Body of pancreas (tissue), 4 donors: ENCODE measurements at regions not wholly inside any gene's neighbourhood (a gene's known extent, or its start where the extent isn't known, plus 50 kb on each side); places are given as distances from the start of the nearest gene placed in this dataset.

ENCODE experiments used
- ATAC-seq: fragments of 150-250 bp; one replicate; pipeline ENCODE4 v1.9.1; 2016
- DNase-seq, 4 donors: peaks; one replicate each; pipeline ENCODE4 v3.0.0-alpha.2; 2019
- H3K27ac ChIP-seq, 4 donors: fragments of 200-600 bp; sonication (generic); 1 replicate in 3 of 4; 2 replicates in 1 of 4; pipeline versions ENCODE4 v1.5.1 to v1.6.1; 2016 to 2019; ENCODE audit warnings: mild to moderate bottlenecking in 1 of 4, mixed read lengths in 1 of 4, moderate library complexity in 1 of 4
- H3K27me3 ChIP-seq, 2 donors: fragments of 200-600 bp; sonication (generic); one replicate each; pipeline ENCODE4 v1.6.0; 2016; ENCODE audit warnings: mild to moderate bottlenecking in 1 of 2
- H3K36me3 ChIP-seq, 2 donors: fragments of 200-600 bp; sonication (generic); replicated peaks in 1 of 2; 2 replicates each; pipeline ENCODE4 v1.5.1; 2016; ENCODE audit warnings: low read depth in 2 of 2; ENCODE audit not compliant: insufficient read depth in 1 of 2
- H3K4me1 ChIP-seq: fragments of 200-600 bp; sonication (generic); one replicate; pipeline ENCODE4 v1.6.0; 2016
- H3K4me3 ChIP-seq, 2 donors: fragments of 200-600 bp; sonication (generic); 1 replicate in 1 of 2; 2 replicates in 1 of 2; pipeline ENCODE4 v1.5.1; 2016 to 2019
- H3K9me3 ChIP-seq, 3 donors: fragments of 200-600 bp; sonication (generic); 1 replicate in 2 of 3; 2 replicates in 1 of 3; pipeline ENCODE4 v1.5.1; 2016
- POLR2A ChIP-seq, 3 donors: fragments of 450-650 bp; IDR thresholded peaks; one replicate each; pipeline ENCODE4 v1.6.1; 2016; ENCODE audit warnings: antibody characterized with exemption in 3 of 3, mild to moderate bottlenecking in 2 of 3
- WGBS, 2 donors: methylation state at CpG; one replicate each; pipeline ENCODE4 v1.1.5; 2017; 5-methylcytosine and 5-hydroxymethylcytosine counted together
- intact Hi-C: fragments of 100-400 bp; cut with DNase I; formaldehyde crosslinking; loops from one replicate; pipeline ENCODE4 v1.15.1; 2023
- TF ChIP-seq, protein P1 (sequence below), 7 experiments: fragments of 450-650 bp in 4 of 7; fragments of 200-600 bp in 3 of 7; sonication (generic) in 3 of 7; IDR thresholded peaks; one replicate each; pipeline ENCODE4 v1.5.1; 2016 to 2019; ENCODE audit warnings: antibody characterized with exemption in 7 of 7

DNA sequence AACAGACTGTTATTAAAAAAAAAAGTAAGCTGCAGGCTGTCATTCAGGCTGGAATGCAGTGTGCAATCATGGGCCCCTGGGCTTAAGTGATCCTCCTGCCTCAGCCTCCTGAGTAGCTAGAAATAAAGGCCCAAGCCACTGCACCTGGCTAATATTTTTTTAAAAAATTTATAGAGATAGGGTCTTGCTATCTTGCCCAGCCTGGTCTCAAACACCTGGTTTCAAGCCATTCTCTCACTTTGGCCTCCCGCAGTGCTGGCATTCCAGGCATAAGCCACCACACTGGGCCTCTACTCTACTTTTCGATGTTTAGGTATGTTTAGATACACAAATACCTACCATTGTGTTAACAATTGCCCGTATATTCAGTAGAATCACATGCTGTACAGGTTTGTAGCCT, 270.4 kb upstream of the PRKCQ start:
- H3K9me3 ChIP-seq = no peaks in the 10 kb centered on the region
- intact Hi-C loops = no loop called here
- WGBS, 2 donors = 81% methylated on average over 3 of the region's 3 CpGs
- H3K4me3 ChIP-seq = no peak overlapping the region
- H3K36me3 ChIP-seq = no peaks in the 10 kb centered on the region
- H3K27me3 ChIP-seq = no peaks in the 10 kb centered on the region
- H3K27ac ChIP-seq = no peak overlapping the region
- no peak for TF ChIP-seq POLR2A (IDR thresholded peaks at IDR 0.05)
- TF ChIP-seq, protein P1, sequence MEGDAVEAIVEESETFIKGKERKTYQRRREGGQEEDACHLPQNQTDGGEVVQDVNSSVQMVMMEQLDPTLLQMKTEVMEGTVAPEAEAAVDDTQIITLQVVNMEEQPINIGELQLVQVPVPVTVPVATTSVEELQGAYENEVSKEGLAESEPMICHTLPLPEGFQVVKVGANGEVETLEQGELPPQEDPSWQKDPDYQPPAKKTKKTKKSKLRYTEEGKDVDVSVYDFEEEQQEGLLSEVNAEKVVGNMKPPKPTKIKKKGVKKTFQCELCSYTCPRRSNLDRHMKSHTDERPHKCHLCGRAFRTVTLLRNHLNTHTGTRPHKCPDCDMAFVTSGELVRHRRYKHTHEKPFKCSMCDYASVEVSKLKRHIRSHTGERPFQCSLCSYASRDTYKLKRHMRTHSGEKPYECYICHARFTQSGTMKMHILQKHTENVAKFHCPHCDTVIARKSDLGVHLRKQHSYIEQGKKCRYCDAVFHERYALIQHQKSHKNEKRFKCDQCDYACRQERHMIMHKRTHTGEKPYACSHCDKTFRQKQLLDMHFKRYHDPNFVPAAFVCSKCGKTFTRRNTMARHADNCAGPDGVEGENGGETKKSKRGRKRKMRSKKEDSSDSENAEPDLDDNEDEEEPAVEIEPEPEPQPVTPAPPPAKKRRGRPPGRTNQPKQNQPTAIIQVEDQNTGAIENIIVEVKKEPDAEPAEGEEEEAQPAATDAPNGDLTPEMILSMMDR (IDR thresholded peaks at IDR 0.05) = no peak
- no peaks in the 10 kb centered on the region for H3K4me1 ChIP-seq
- DNase-seq = no peak
- no peak for ATAC-seq

DNA sequence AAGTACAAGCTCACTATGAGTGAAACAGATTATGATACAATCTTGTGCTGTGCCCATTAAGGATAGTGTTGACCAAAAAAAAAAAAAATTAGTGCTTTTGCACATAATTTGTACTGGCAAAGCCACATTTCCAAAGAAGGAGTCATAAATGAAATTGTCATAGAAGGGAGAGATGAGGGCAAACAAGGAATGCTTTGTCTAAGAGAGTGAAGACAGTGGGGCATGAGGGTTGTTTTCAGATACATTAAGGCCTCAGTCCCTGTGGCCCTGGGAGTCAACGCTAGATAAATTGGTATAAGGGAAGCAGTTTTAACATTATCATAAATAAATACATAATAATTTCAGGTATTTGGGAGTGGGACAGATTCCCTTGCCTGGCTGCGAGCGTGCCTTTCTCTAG, 267.5 kb upstream of the PRKCQ start:
- WGBS, 2 donors = 69 to 82% methylated on average over 3 of the region's 3 CpGs

DNA sequence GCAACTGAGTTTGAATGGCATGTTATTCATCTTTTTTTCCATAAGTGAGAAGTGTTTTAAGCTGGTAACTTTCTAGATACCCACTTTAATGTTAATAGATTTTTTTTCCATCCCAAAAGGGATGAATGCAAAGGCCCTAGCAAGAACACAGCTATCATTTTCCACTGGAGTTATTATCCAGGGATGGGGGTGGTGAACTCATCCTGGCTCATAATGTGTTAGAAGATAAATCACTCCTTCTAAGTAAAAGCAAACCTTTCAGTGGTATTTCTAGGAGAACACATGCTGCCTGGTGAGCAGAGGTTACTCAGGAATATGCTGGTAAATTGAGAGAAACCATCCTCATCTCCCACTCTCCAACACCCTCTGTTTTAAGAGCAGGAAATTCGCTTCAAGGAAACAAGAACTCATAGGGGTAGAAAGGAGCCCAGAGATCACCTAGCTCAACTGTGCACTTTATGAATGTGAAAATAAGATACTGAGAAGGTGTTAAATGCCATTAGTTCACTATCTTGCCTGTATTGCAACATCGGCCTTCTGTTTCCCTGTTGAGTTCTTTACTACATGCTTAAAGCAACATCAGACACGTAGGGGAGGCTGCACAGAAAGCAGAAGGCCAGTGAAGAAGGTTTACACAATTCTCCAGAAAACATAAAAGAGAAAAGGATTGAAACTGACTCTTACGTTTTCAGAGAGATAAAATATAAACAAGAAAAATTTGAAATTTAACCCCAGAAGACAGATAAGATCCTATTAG, 264.0 kb upstream of the PRKCQ start:
- Histone ChIP-seq H3K27me3 (no peaks in the 10 kb centered on the region), H3K4me1 (no peaks in the 10 kb centered on the region), H3K9me3 (no peaks in the 10 kb centered on the region), H3K27ac (no peak overlapping the region), H3K4me3 (no peak overlapping the region), H3K36me3 (no peaks in the 10 kb centered on the region)
- ATAC-seq = no peak
- DNase-seq = peak in 1 of 4 donors; percentile 5
- TF ChIP-seq POLR2A (IDR thresholded peaks at IDR 0.05) = no peak
- TF ChIP-seq, protein P1 (IDR thresholded peaks at IDR 0.05) = no peak
- WGBS, 2 donors = 49 to 64% methylated on average over 4 of the region's 4 CpGs
- intact Hi-C loops = no loop called here

More for the DNA sequence above, 267.5 kb upstream of the PRKCQ start:
- ATAC-seq (no peak), DNase-seq (no peak)
- Histone ChIP-seq H3K4me1 (no peaks in the 10 kb centered on the region), H3K9me3 (no peaks in the 10 kb centered on the region), H3K4me3 (no peak overlapping the region), H3K36me3 (no peaks in the 10 kb centered on the region), H3K27me3 (no peaks in the 10 kb centered on the region), H3K27ac (no peak overlapping the region)
- TF ChIP-seq, protein P1 (IDR thresholded peaks at IDR 0.05) = no peak
- TF ChIP-seq POLR2A (IDR thresholded peaks at IDR 0.05) = no peak
- intact Hi-C loops = no loop called here

DNA sequence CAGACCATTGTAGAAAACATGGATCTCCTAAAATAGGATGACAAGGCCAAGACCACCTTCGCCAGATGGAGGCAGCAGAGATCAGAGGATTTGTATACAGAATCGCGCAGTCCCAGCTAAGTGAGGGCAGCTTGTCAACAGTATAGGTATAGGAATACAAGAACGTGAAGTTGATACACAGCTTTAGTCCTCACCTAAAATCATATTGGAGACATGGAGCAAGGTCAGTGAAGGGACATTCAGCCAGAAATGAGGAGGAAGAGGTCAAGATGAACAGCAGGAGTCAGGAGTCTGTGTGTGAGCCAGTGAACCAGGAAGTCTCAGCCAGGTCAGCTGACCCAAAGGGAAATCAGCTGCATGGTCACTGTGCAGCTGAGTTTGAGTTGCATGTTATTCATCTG, 263.4 kb upstream of the PRKCQ start:
- H3K27me3 ChIP-seq = no peaks in the 10 kb centered on the region
- TF ChIP-seq, protein P1 (IDR thresholded peaks at IDR 0.05) = no peak
- TF ChIP-seq POLR2A (IDR thresholded peaks at IDR 0.05) = no peak
- no peak for ATAC-seq
- 68 to 77% methylated on average over 4 of the region's 4 CpGs for WGBS, 2 donors
- intact Hi-C loops = no loop called here
- H3K9me3 ChIP-seq = no peaks in the 10 kb centered on the region
- H3K4me3 ChIP-seq = no peak overlapping the region
- H3K36me3 ChIP-seq = no peaks in the 10 kb centered on the region
- peak in 1 of 4 donors; percentile 4 for DNase-seq
- H3K27ac ChIP-seq = no peak overlapping the region
- no peaks in the 10 kb centered on the region for H3K4me1 ChIP-seq

DNA sequence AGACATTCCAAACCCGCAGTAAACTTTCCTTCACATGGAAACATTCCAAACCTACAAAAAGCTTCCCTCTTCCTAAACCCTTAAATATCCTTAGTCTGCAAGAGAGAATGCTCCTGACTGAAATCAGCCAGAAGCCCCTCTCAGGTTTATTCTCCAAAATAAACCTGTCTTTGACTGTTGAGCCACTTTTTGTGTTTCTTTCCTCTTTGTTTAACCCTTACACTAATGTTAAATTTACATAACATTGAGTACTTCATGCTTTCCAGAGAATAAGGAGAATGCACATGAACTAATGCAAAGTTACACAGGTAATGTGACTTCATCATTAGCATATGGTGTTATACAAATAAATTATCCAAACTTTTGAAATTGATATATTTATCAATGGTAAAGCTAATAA, 262.6 kb upstream of the PRKCQ start:
- WGBS, 2 donors = 81 to 82% methylated on average over 1 of the region's 1 CpG
- no peaks in the 10 kb centered on the region for H3K4me1 ChIP-seq
- intact Hi-C loops = no loop called here

More for the DNA sequence above, 262.6 kb upstream of the PRKCQ start:
- Histone ChIP-seq H3K9me3 (no peaks in the 10 kb centered on the region), H3K27me3 (no peaks in the 10 kb centered on the region), H3K4me3 (no peak overlapping the region), H3K36me3 (no peaks in the 10 kb centered on the region), H3K27ac (no peak overlapping the region)
- TF ChIP-seq, protein P1 (IDR thresholded peaks at IDR 0.05) = no peak
- no peak for TF ChIP-seq POLR2A (IDR thresholded peaks at IDR 0.05)
- no peak for ATAC-seq
- no peak for DNase-seq
